ENCODE measurements at regions not wholly inside any gene's neighbourhood (a gene's known extent, or its start where the extent isn't known, plus 50 kb on each side); places are given as distances from the start of the nearest gene placed in this dataset.

DNA sequence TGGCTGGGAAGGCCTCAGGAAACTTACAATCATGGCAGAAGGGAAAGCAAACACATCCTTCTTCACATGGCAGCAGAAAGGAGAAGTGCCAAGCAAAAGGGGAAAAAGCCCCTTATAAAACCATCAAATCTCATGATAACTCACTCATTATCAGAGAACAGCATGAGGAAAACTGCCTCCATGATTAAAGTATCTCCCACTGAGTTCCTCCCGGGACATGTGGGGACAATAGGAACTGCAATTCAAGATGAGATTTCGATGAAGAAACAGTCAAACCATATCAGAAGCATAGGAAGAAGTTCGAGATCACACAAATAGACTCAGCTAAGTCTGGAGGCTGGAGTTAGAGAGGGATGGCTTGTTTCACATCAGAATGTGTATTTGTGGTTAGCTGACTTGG lies 869.4 kb upstream of the PHF14 start:
- DNase-seq (ENCODE audit: low spot score) (no peak), FAIRE-seq (no peak)

- FAIRE-seq: no peak
- no peak for DNase-seq (ENCODE audit: low spot score)
Measured at GRCh38 chr7:10106609-10107008, 867.1 kb upstream of the PHF14 start.

- FAIRE-seq (no peak), DNase-seq (ENCODE audit: low spot score) (no peak)
Measured at GRCh38 chr7:10116511-10116910, 857.2 kb upstream of the PHF14 start.

DNA sequence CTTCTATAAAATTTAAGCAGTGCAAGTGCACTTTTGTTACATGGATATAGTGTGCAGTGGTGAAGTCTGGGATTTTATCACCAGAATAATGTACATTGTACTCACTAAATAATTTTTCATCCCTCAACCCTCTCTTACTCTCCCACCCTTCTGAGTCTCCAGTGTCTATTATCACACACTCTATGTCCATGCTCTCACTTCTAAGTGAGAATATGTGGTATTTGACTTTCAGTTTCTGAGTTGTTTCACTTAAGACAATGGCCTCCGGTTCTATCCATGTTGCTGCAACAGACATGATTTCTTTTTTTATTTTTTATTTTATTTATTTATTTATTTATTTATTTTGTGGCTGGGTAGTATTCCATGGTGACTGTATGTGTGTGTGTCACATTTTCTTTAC lies 855.9 kb upstream of the PHF14 start:
- no peak for FAIRE-seq
- no peak for DNase-seq (ENCODE audit: low spot score)

- no peak for FAIRE-seq
Measured at GRCh38 chr7:10120936-10121335, 852.7 kb upstream of the PHF14 start.

DNA sequence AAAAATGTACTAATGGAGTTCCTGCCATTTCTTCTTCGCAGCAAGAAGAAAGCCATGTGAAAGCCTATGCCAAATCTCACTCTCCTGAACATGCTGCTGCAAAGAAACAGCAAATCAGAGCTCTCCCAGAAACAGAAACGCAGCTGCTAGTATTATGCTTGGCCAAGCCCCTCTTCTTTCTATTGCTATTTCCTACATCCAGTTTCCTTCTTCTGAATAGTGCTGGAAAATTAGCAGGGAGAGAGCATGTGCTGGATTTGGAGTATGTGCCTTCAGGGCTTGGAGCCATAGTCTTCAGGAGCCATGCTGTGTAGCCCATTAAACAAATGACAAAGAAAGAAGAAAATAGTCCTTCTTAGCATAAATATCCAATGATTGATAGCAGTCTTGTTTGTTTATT lies 852.0 kb upstream of the PHF14 start:
- FAIRE-seq (no peak), DNase-seq (ENCODE audit: low spot score) (no peak)

More at GRCh38 chr7:10120936-10121335, 852.7 kb upstream of the PHF14 start:
- DNase-seq (ENCODE audit: low spot score): no peak

DNA sequence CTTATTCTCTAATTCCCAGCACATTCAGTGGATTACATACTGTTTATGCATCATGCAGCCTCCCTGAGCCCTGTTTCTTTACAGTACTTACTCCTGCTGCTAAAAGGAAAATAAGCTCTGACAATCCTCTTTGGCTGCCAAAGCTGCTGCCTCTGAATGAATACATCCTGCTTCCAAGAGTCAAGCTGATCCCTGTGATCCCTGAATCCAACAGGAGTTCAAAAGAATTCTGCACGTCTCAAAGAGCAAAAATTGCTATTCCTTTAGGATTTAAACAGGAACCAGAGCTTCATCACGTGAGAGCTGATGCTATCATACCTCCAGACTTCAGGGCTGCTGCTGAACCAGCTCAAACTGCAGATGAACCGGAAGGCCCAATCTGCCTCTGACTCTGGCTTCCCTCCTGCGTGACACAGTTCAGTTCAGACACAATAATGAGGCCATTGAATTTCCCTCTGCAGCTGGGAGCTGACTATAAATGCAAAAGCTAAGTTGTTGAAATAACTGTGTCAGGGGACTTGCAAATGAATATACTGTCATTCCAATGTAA lies 851.0 kb upstream of the PHF14 start:
- FAIRE-seq (no peak), DNase-seq (ENCODE audit: low spot score) (no peak)

- DNase-seq (ENCODE audit: low spot score): peak; percentile 6
- FAIRE-seq: no peak
Measured at GRCh38 chr7:10128748-10129147, 844.9 kb upstream of the PHF14 start.

GRCh38 chr7:10138087-10138854 lies 835.4 kb upstream of the PHF14 start:
- FAIRE-seq (no peak), DNase-seq (ENCODE audit: low spot score) (no peak)

GRCh38 chr7:10146271-10146670 lies 827.4 kb upstream of the PHF14 start:
- FAIRE-seq (no peak), DNase-seq (ENCODE audit: low spot score) (no peak)

DNA sequence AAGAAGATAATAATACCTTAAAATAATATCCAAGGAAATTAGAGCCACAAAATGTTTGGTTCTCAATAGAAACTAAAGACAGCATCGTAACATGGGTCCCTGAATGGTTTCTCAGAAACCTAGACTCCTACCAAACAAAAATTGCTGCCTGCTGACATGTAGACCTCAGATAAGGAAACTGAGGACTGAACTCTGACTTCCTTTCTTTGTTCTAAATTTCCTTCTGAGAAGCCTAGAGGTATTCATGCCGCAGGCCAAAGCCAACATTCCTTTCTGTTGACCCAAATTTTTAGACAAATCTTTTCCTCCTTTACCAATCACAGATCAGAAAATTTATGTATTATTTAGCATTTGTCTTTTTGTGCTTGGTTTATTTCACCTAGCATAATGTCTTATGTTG lies 816.7 kb upstream of the PHF14 start:
- DNase-seq (ENCODE audit: low spot score) (no peak), FAIRE-seq (no peak)

DNA sequence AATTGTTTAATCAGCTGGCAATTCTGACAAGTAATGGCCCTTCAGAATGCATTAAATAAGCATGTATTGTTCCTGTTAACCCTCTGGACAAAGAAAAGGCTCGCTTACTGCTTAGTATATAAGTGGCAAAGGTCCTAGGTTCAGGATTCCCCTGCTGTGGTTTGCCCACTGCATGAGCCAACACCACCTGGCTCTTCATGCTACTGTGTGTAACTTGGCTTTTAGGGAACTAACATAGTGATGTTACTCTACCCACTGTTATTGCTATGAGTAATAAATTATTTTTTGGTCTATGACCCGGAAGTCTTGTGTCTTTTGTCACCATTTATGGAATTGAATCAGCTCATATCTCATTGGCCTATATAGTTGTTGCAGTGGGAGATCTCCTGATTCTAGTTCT lies 791.7 kb upstream of the PHF14 start:
- DNase-seq (ENCODE audit: low spot score) (no peak), FAIRE-seq (no peak)

DNA sequence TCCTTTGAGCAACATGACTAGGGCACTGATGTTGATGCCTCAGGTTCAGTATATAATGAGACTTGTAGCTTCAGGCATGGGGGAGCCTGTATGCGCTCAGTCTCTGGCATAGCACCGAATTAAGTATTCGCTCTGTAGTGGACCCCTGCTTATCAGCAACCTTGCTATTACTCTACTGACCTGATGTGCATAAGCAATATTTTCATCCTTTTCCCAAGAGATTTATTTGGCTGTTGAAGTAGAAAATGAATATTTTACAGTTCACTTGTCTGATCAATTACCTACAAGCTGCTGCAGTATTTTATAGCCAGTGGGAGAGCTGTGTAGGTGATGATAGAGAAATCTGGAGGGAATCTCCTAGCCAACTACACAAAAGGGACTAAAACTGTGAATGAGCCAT lies 781.6 kb upstream of the PHF14 start:
- no peak for DNase-seq (ENCODE audit: low spot score)
- no peak for FAIRE-seq

DNA sequence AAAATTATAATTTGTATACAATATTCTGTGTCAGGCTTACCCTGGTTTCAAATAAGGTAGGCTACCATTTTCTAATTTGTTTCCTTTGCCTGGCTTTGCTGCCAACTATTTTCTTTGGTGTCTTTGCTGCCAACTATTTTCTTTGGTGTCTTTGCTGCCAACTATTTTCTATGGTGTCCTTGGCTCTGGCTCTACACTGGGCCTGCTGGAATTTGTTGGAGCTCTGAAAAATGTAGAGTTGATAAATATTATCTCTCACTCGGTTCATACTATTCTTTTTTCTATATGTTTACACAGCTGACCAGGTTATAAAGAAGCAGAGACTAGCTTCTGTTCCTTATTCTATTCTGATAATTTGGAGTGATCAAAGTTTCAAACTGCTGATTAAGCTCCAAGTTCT lies 768.0 kb upstream of the PHF14 start:
- FAIRE-seq (no peak), DNase-seq (ENCODE audit: low spot score) (no peak)

DNA sequence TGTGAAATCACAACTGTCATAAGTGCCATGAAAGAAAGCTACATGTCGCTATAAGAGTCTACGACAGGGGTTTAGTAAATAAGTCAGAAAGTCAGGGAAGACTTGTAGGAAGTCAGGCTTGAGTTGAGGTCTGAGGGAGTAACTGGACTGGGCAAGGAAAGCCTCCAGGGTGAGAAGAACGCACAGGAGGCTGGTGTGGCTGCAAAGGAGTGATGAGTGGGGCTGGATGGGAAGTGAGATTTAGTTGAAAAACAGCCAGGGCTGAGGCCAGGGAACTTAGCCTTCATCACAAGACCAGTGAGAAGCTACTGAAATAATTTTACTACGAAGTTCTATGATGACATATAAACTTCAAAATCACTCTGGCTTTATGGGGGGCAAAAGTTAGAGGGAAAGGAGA lies 763.7 kb upstream of the PHF14 start:
- DNase-seq (ENCODE audit: low spot score) (no peak), FAIRE-seq (no peak)

DNA sequence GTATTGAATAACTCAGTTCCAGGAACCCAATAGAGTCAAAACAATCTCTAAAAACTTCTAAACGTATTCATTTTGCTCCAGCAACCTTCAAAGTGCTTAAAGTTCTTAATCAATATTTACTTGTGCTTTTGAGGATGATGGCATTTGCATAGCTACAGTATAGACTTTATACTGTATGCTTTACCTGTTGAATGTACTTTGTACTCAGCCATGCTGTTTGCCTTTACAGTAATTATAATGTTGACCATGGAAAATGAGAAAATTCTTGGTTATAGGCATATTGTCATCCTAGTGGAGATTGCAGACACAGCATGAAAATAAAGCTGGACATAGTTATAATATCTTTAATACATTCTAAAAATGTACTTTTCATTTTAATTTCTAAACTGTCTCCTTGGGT lies 762.7 kb upstream of the PHF14 start:
- FAIRE-seq (no peak), DNase-seq (ENCODE audit: low spot score) (no peak)

GRCh38 chr7:10211861-10212260 lies 761.8 kb upstream of the PHF14 start:
- DNase-seq (ENCODE audit: low spot score): no peak
- FAIRE-seq: no peak

- FAIRE-seq (no peak), DNase-seq (ENCODE audit: low spot score) (no peak)
Measured at GRCh38 chr7:10212649-10213048, 761.0 kb upstream of the PHF14 start.

- DNase-seq (ENCODE audit: low spot score) (no peak), FAIRE-seq (no peak)
Measured at GRCh38 chr7:10216462-10216861, 757.2 kb upstream of the PHF14 start.

GRCh38 chr7:10221084-10221483 lies 752.6 kb upstream of the PHF14 start:
- DNase-seq (ENCODE audit: low spot score): no peak
- no peak for FAIRE-seq

GRCh38 chr7:10222976-10223375 lies 750.7 kb upstream of the PHF14 start:
- DNase-seq (ENCODE audit: low spot score): no peak
- no peak for FAIRE-seq

DNA sequence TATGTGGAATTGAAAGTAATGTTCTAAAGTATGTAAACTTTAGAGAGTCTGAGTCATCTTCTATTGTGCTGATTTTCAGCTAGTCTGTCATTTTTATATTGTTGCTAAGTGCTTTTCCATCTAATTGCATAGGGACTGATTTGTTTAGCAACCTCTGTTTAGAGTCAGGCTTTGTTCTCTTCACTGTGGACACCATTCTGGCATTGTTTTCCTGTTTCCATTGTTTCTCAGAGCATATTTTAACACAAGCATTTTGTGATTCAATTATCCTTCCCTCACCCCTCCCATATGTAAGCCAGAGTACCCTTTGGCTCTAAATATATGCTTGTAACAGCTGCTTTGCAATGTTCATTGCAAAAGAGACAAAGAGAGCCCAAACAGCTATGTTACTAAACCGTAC lies 748.4 kb upstream of the PHF14 start:
- no peak for DNase-seq (ENCODE audit: low spot score)
- FAIRE-seq: no peak

- FAIRE-seq (no peak), DNase-seq (ENCODE audit: low spot score) (peak; percentile 70)
Measured at GRCh38 chr7:10237306-10237705, 736.4 kb upstream of the PHF14 start.

Measured in urothelium cell line (cell line).